ENCODE measurements at regions not wholly inside any gene's neighbourhood (a gene's known extent, or its start where the extent isn't known, plus 50 kb on each side); places are given as distances from the start of the nearest gene placed in this dataset.

DNA sequence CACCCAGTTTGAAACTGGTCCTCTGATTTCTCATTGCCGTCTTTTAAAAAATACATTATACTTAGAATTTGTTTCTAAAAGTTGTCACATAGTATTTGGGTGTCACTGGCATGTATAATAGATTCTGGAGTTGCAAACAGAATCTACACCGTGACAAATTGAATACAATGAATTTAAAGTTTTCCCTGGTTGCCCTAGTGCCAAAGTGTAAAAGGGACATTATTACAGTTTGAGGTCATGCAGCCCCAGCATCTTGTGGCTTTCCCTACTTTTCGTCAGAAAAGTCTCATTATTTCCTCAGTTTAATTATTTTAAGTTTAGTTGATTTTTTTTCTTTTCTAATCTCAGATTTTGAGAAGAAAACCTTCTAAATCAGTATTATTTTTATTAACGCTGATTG, 155.9 kb downstream of the DISP1 start:
- no peaks in the 10 kb centered on the region for H3K36me3 ChIP-seq (replicated peaks in 1 of 2; ENCODE audit: control insufficient read depth in 1 of 2, insufficient read depth in 2 of 2, low read length in 1 of 2)
- H3K27me3 ChIP-seq (ENCODE audit: insufficient read depth), result no peaks in the 10 kb centered on the region
- ChIA-PET POLR2A (no interaction called here), CTCF (interaction anchor here (1.0 kb wide), 1 partner anchor 18 kb away, joined by 3 read pairs; no protein-coding TSS in a partner anchor)
- H3F3A ChIP-seq (replicated peaks; ENCODE audit: insufficient read depth), result peaks cover 13% of the 10 kb centered on the region
- H3K9ac ChIP-seq, result no peak overlapping the region
- H3K9me2 ChIP-seq, result no peaks in the 10 kb centered on the region
- no peaks in the 10 kb centered on the region for H4K20me1 ChIP-seq (ENCODE audit: insufficient read depth)
- no peak overlapping the region for H3K4me2 ChIP-seq
- no peaks in the 10 kb centered on the region for H3K9me3 ChIP-seq
- no peak overlapping the region for H3K4me3 ChIP-seq (ENCODE audit: low read depth in 2 of 2, low read length in 1 of 2)
- H2AFZ ChIP-seq (ENCODE audit: low read depth), result no peak overlapping the region
- 84% methylated on average over 4 of the region's 4 CpGs for WGBS (ENCODE audit: low lambda C conversion rate)
- no peak overlapping the region for H3K27ac ChIP-seq (ENCODE audit: low read depth in 2 of 2, low read length in 1 of 2)
- DNase-seq, result no peak
- H3K4me1 ChIP-seq (ENCODE audit: control insufficient read depth in 1 of 2, insufficient read depth in 2 of 2, low read depth in 1 of 2, low read length in 1 of 2), result peaks cover 3 to 4% of the 10 kb centered on the region in 2 experiments; a peak in 2 of 4 replicates
- no peaks in the 10 kb centered on the region for H3K79me2 ChIP-seq (ENCODE audit: insufficient read depth)
- TF ChIP-seq RCOR1 (IDR thresholded peaks at IDR 0.05; ENCODE audit: low read length), result no peak
- TF ChIP-seq GATA2 (CRISPR knock-in tag; IDR thresholded peaks at IDR 0.05), result no peak

DNA sequence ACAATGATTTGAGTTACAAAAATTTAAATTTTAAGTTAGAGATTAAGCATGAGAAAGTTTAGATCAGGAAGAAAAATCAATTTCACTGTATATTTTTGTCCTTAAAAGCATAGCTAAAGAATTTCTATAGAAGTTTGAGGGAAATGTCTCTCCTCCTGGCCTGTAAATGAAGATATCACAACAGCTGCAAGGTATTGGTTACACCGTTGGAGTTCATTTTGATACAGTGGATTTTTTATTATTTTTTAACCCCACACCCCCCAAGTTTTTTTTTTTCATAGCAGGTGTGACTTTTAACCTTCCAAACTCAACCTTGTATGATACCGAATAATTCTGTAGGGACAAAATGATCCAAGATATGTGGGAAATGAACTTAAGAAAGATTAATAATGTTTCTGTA, 156.3 kb downstream of the DISP1 start:
- Histone ChIP-seq H3K27me3 (ENCODE audit: insufficient read depth) (no peaks in the 10 kb centered on the region), H3K9ac (no peak overlapping the region), H3K36me3 (replicated peaks in 1 of 2; ENCODE audit: control insufficient read depth in 1 of 2, insufficient read depth in 2 of 2, low read length in 1 of 2) (no peaks in the 10 kb centered on the region), H4K20me1 (ENCODE audit: insufficient read depth) (no peaks in the 10 kb centered on the region), H3K9me3 (no peaks in the 10 kb centered on the region), H3K4me2 (no peak overlapping the region), H3K4me3 (ENCODE audit: low read depth in 2 of 2, low read length in 1 of 2) (no peak overlapping the region), H3K4me1 (ENCODE audit: control insufficient read depth in 1 of 2, insufficient read depth in 2 of 2, low read depth in 1 of 2, low read length in 1 of 2) (peaks cover 5 to 6% of the 10 kb centered on the region in 2 experiments; a peak in 2 of 4 replicates), H2AFZ (ENCODE audit: low read depth) (no peak overlapping the region), H3K79me2 (ENCODE audit: insufficient read depth) (no peaks in the 10 kb centered on the region), H3K27ac (ENCODE audit: low read depth in 2 of 2, low read length in 1 of 2) (no peak overlapping the region), H3K9me2 (no peaks in the 10 kb centered on the region), H3F3A (replicated peaks; ENCODE audit: insufficient read depth) (peaks cover 13% of the 10 kb centered on the region)
- ChIA-PET CTCF (interaction anchor here (1.0 kb wide), 1 partner anchor 19 kb away, joined by 3 read pairs; no protein-coding TSS in a partner anchor), POLR2A (no interaction called here)
- TF ChIP-seq GABPA (IDR thresholded peaks at IDR 0.05; ENCODE audit: low read depth) (no peak), TEAD4 (IDR thresholded peaks at IDR 0.05; ENCODE audit: borderline replicate concordance, insufficient read depth) (no peak), RFX5 (IDR thresholded peaks at IDR 0.05; ENCODE audit: low read length) (no peak), RCOR1 (IDR thresholded peaks at IDR 0.05; ENCODE audit: low read length) (no peak), SMC3 (IDR thresholded peaks at IDR 0.05; ENCODE audit: low read depth, low read length) (no peak)
- TF ChIP-seq, protein P1, sequence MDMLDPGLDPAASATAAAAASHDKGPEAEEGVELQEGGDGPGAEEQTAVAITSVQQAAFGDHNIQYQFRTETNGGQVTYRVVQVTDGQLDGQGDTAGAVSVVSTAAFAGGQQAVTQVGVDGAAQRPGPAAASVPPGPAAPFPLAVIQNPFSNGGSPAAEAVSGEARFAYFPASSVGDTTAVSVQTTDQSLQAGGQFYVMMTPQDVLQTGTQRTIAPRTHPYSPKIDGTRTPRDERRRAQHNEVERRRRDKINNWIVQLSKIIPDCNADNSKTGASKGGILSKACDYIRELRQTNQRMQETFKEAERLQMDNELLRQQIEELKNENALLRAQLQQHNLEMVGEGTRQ (IDR thresholded peaks at IDR 0.05; ENCODE audit: borderline replicate concordance, low read depth, low read length), result no peak
- TF ChIP-seq, protein P2, sequence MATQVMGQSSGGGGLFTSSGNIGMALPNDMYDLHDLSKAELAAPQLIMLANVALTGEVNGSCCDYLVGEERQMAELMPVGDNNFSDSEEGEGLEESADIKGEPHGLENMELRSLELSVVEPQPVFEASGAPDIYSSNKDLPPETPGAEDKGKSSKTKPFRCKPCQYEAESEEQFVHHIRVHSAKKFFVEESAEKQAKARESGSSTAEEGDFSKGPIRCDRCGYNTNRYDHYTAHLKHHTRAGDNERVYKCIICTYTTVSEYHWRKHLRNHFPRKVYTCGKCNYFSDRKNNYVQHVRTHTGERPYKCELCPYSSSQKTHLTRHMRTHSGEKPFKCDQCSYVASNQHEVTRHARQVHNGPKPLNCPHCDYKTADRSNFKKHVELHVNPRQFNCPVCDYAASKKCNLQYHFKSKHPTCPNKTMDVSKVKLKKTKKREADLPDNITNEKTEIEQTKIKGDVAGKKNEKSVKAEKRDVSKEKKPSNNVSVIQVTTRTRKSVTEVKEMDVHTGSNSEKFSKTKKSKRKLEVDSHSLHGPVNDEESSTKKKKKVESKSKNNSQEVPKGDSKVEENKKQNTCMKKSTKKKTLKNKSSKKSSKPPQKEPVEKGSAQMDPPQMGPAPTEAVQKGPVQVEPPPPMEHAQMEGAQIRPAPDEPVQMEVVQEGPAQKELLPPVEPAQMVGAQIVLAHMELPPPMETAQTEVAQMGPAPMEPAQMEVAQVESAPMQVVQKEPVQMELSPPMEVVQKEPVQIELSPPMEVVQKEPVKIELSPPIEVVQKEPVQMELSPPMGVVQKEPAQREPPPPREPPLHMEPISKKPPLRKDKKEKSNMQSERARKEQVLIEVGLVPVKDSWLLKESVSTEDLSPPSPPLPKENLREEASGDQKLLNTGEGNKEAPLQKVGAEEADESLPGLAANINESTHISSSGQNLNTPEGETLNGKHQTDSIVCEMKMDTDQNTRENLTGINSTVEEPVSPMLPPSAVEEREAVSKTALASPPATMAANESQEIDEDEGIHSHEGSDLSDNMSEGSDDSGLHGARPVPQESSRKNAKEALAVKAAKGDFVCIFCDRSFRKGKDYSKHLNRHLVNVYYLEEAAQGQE (IDR thresholded peaks at IDR 0.05; ENCODE audit: low read depth, low read length), result no peak
- 89% methylated on average over 2 of the region's 2 CpGs for WGBS (ENCODE audit: low lambda C conversion rate)
- no peak for DNase-seq
